ENCODE measurements at regions not wholly inside any gene's neighbourhood (a gene's known extent, or its start where the extent isn't known, plus 50 kb on each side); places are given as distances from the start of the nearest gene placed in this dataset.
"Not testable (repeated sequence)": the region's sequence is repeated elsewhere in the genome, so short reads cannot be mapped to it uniquely, and the experiment has no call there.

- DNase-seq = no peak
These were observed 678.8 kb upstream of the NRP1 start for GRCh38 chr10:34013235-34013634.

- DNase-seq = no peak
These were observed 676.4 kb upstream of the NRP1 start for GRCh38 chr10:34010891-34011290.

GRCh38 chr10:34010228-34010627 lies 675.8 kb upstream of the NRP1 start:
- DNase-seq = not testable (repeated sequence)

DNA sequence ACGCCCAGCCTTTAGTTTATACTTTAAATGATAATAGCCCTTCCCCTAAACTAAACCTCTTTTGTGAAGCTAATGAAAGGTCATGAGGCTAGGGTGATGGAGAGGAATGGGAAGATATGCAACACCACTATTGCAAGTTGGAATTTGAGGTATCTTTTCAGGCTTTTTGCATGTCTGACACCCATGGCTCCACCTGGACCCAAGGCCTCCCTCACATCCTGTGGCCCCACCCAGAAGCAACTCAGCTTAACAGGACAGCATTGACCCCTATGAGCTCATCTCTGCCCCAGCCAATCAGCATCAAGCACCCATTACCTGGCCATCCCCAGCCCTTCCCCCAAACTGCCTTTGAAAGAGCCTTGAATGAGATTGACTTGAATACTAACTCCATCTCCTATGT lies 674.2 kb upstream of the NRP1 start:
- DNase-seq = no peak

GRCh38 chr10:34006471-34006870 lies 672.0 kb upstream of the NRP1 start:
- DNase-seq = no peak

GRCh38 chr10:34003561-34003960 lies 669.1 kb upstream of the NRP1 start:
- DNase-seq = no peak

DNA sequence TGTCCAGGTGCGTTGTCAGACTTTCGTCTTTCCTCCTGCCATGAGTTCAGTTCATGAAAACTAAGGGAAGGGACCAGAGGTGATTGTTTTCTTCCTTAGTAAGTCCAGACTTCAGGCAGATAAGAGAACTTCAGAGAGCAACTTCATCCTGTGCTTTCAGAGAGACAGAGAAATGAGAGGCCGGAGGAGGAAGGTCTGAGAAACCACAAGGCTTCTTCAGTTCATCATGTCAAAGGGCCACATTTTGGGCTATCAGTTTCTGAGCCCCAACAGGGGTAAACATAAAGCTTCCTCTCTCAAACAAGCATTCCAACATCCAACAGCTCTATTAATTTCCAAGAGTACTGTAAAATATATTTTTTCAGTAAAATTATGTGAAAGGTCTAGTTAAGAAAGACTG lies 668.4 kb upstream of the NRP1 start:
- no peak for DNase-seq

DNA sequence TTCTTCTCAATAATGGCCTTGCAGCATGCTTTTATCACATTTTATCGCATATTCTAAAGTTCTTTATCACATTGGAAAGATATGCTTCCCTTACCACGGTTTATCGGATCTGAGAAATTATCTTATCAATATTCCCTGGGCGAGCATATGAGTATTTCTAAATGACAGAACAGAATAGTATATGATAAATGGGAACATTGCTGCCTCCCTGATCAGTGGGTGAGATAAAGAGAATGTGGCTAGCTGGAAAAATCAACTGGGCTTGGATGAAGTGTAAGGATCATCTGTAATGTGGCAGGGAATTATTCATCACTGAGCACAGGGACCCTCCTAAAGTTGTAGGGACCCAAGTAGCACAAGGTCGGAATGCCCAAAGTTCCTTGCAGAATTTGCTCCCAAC lies 667.4 kb upstream of the NRP1 start:
- DNase-seq = no peak

- DNase-seq = no peak
These were observed 666.7 kb upstream of the NRP1 start for GRCh38 chr10:34001087-34001580.

- DNase-seq = no peak
These were observed 659.5 kb upstream of the NRP1 start for GRCh38 chr10:33993917-33994316.

DNA sequence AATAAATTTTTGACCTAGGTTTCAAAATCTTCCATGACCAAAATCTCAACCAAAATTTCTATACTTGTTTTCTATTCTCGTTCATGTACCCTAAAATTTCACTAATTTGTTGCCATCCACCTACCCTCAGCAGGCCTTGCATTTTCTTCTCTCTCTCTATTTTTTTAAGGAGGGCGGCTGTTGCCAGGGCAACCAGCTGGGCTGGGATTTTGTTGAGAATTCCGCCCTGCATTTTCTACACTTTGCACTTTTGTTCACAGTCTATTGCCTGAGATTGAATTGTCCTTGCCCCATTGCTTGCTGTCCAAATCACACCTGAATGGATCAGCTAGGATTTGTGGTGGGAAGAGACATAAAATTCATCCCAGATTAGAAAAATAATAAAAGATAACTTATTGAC lies 657.5 kb upstream of the NRP1 start:
- DNase-seq = no peak

GRCh38 chr10:33986515-33986914 lies 652.0 kb upstream of the NRP1 start:
- no peak for DNase-seq

DNA sequence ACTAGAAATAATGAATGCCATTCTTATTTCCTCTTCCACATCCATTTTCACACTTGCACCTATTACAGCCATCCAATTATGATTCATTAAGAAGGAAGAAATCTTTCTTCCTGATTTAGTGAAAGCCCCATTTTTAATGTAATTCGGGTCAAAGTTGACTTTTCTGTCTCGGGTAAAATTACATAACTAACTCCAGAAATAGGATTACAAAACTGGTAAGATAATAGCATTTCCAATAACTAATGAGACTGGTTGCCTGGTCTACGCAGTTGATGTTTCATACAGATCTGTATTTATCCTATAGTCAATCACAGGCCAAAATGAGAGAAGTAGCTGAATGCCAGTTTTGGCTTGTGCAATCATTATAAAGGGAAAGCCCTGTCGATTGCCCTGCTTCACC lies 651.5 kb upstream of the NRP1 start:
- no peak for DNase-seq

DNA sequence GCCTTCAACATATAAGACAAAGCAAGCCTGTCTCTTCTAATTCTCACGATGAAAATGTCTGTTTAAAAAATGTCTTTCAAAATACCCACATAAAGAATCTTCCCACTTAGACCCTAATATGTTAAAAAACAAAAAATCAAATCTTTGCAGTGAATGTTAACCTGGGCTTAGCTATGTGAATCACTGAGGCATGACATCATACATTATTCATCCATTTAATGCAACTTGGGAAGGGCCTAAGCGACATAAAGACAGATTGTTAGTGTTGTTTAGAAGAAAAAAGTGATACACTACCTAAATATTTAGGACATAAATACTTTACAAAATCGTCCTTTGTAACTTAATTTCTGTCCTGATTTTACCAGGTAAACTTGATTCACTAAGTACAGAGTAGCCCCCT lies 648.5 kb upstream of the NRP1 start:
- DNase-seq = no peak

GRCh38 chr10:33981301-33981700 lies 646.8 kb upstream of the NRP1 start:
- DNase-seq = no peak

GRCh38 chr10:33979195-33979594 lies 644.7 kb upstream of the NRP1 start:
- DNase-seq = no peak

DNA sequence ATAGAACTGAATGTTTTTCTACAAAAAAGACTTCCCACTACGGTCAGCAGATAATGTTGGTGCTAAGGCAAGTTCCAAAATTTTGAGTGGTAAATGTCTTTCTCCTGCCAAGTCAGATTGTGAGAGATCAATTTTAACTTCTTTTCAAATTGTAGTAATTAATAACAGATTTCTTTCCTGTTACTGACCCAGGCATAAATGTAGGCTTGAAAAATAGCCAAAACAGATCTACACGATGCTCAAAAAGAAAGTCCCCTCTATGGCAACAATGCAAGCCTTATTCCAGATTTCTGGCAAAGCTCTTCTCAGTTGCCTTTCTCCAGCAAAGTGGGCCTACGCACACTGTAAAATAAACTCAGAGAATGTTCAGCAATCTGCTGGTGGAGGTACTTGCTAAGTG lies 641.0 kb upstream of the NRP1 start:
- DNase-seq = no peak

- DNase-seq = no peak
These were observed 640.6 kb upstream of the NRP1 start for GRCh38 chr10:33974976-33975478.

DNA sequence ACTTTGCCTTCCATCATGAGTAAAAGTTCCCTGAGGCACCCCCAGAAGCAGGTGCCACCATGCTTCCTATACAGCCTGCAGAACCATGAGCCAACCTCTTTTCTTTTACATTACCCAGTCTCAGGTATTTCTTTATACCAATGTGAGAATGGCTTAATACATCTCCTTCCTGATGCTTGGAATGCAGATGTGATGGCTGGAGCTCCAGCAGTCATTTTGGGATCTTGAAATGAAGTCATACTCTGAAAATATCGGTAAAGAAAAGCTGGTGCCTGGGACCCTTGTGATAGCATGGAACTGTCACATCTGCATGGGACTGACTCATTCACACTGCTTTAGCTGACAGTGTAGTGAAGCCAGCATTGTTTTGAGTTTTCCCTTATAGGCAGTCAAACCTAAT lies 634.5 kb upstream of the NRP1 start:
- DNase-seq = no peak

DNA sequence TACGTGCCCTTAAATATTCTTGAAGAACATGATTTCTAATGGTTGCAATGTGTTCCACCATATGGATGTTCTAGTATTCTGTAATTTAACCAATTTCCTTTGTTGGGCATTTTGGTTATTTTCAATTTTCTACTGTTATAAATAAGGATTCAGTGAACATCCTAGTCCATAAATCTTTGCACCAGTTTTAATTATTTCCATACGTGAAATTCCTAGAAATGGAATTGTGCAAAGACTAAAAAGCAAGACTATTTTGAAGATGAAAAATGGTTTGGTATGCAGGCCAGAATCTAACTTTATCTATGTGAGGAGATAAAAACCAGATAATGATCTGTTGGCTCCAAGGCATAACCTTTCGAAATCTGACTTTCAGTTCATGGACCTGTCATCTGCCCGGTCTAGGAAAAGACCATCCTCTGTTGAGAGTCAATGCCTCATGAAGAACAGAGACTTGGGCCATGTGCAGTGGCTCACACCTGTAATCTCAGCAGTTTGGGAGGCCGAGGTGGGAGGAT lies 633.2 kb upstream of the NRP1 start:
- no peak for DNase-seq

GRCh38 chr10:33966946-33967345 lies 632.5 kb upstream of the NRP1 start:
- no peak for DNase-seq

GRCh38 chr10:33965795-33966581 lies 631.5 kb upstream of the NRP1 start:
- DNase-seq = no peak

GRCh38 chr10:33963729-33964128 lies 629.3 kb upstream of the NRP1 start:
- no peak for DNase-seq

DNA sequence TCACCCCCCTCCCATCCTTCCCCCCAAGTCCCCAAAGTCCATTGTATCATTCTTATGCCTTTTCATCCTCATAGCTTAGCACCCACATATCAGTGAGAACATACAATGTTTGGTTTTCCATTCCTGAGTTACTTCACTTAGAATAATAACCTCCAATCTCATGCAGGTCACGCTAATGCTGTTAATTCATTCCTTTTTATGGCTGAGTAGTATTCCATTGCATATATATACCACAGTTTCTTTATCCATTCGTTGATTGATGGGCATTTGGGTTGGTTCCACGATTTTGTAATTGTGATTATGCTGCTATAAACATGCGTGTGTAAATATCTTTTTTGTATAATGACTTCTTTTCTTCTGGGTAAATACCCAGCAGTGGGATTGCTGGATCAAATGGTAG lies 621.9 kb upstream of the NRP1 start:
- not testable (repeated sequence) for DNase-seq

GRCh38 chr10:33955676-33956075 lies 621.2 kb upstream of the NRP1 start:
- DNase-seq = no peak

All from stimulated activated CD4-positive, alpha-beta T cell treated with anti-CD3 and anti-CD28 coated beads, Interleukin-1b, Interleukin-23, amount 100 ng/mL, for 48 hours (primary cell).